Stimulated activated CD8-positive, alpha-beta memory T cell treated with anti-CD3 and anti-CD28 coated beads, Interleukin-12 subunit alpha, Interleukin-12 subunit beta, amount 100 ng/mL, for 1 hour (primary cell): ENCODE measurements at regions not wholly inside any gene's neighbourhood (a gene's known extent, or its start where the extent isn't known, plus 50 kb on each side); places are given as distances from the start of the nearest gene placed in this dataset.

Experiments
- DNase-seq: peaks from one replicate; pipeline ENCODE4 v3.0.0-alpha.2; 2020; ENCODE audit warnings: low read depth

GRCh38 chr3:22318325-22318724 is 567.3 kb upstream of the ZNF385D start:
- no peak for DNase-seq

DNA sequence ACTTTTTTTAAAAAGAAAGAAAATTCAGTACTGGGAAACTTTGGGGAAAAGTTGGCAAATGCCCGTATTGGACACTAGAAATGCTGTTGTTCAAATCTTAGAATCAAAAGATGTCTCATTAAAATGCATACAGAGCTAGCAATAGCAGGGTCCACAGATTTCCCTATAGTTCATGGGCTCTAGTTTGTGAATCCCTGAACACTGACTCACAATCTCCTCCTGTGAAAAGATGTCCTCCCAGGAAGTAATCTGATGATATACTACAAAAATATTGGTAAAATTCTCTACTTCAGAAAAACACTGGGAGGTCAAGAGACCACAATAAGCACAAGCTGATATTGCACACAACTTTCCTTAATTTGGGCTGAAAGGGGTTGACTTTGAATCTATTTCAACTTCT is 568.4 kb upstream of the ZNF385D start:
- DNase-seq: no peak

DNA sequence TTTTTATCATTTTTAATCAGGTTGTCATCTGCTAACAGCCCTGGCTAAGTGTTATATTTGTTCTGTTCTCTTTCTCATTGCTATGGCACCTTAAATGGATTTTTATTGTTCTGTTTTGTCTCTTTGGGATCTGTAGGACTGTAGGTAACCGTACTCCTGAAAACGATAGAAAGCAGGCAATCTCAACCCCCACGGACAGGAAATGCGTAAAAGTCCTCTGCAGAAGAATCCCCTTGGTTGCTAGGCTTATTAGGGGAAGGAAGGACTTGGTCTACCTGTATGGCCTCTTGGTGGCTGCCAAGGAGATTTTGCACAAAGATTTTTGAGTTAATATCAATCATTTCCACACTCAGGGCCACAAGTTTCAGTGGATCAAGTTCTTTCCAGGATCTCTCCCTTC is 571.9 kb upstream of the ZNF385D start:
- no peak for DNase-seq

- no peak for DNase-seq
Measured at GRCh38 chr3:22326305-22326704, 575.3 kb upstream of the ZNF385D start.

- no peak for DNase-seq
Measured at GRCh38 chr3:22334996-22335395, 584.0 kb upstream of the ZNF385D start.

- no peak for DNase-seq
Measured at GRCh38 chr3:22349215-22349851, 598.3 kb upstream of the ZNF385D start.

DNA sequence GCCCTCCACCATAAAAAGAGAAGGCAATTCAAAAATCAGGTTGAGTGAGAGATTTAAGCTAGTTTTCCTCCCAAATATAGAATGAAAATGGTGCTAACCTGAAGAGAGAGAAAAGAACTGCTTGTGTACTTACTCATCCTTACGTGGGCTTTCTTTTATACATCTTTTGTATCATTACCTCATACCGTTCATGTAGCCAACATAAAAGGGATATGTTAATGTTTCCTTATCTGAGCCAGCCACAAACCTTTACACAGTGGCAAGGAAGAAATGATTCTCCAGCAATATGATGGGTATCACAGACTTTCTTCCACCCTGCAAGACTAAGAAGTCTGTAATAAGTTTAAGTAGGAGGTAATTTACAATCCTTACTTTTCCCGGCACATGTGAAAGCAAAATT is 600.8 kb upstream of the ZNF385D start:
- DNase-seq: no peak

DNA sequence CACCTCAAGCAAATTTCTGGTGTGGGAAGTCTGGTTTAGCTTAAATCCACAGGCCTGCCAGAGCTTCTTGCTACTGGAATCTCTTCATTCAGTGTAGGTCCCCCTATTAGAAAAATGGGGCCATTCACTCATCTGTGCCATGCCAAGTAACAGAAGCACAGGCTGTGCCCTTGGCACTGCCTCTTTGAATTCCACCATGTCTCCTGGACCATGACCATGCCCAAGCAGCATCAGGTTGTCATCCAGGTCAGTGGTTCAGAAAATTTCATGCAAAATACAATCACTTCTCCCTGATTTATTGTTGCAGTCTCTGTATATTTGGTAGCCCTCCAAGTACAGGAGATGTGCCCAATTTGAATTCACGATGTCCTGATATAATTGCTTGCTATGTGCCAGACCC is 602.1 kb upstream of the ZNF385D start:
- no peak for DNase-seq

DNA sequence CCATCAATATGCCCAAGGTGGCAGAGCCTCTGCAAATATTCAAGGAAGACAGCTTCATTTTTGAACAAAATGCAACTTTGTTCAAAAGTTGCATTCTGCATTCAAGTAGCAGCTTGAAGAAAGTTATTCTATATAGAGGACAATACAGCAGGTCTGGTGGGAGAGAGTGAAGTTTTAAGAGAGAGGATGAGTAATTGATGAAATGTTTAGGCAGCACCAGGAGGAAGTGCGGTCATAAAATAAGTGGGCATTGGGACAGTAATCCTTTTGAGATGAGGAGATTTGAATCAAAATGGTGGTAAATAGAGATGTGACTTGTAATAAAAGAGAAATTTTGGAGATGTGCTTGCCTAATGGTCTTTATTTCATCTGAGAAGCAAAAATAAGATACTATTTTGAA is 607.3 kb upstream of the ZNF385D start:
- no peak for DNase-seq

DNA sequence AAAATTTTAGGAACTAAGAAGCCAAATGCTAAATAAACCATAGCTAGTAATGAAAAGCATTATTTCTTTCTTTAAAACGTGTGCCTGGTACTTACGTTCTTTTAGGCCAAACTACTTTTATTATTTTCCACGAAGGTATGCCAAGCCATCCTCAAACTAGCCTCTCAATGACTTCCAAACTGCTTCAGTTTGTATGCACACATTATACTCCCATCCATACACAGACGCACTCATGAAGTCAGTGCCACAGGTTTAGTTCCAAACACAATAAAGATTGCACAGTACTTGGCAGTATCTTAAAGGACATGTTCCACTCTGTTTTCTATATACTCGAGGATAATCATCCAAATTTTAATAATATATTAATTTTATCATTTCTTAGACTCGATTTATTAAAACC is 609.2 kb upstream of the ZNF385D start:
- no peak for DNase-seq

- no peak for DNase-seq
Measured at GRCh38 chr3:22360970-22361369, 610.0 kb upstream of the ZNF385D start.

DNA sequence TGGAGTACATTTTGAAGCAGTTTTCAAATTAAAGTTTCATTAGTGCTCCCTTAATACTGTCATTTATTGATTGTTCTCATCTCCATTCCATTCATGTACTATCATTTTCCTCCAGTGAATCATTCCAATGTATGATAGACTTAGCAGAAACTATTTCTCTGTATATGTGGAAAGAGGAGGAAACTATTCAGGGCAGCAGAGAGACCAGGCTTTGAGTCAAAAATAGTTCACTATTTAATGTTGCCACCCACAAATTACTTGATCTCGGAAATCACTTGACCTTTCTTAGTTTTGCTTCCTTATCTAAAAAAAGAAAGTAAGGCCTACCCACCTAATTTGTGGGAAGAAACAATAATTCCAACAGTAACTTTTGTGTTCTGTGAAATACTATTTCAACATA is 610.5 kb upstream of the ZNF385D start:
- DNase-seq: no peak

- DNase-seq: no peak
Measured at GRCh38 chr3:22364851-22365250, 613.8 kb upstream of the ZNF385D start.

GRCh38 chr3:22366781-22367180 is 615.8 kb upstream of the ZNF385D start:
- DNase-seq: no peak

DNA sequence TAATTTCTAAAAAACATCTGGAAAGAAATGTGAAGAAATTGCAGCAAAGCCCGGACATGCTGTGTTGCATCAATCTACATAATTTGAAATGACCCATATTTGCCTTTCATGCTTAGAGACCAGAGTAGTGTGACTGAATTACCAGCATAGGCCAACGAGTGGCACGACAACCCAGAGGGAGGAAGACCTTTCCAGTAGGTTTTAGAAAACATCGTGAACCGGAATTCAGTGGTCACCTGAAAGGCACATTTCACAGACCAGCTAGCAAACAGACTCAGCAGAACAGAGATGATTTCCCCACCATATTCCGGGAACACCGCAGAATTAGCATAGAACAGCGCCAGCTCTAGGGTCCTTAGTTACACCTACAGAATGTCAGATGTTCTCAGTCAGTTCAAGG is 620.0 kb upstream of the ZNF385D start:
- DNase-seq: no peak

GRCh38 chr3:22371607-22372291 is 620.7 kb upstream of the ZNF385D start:
- DNase-seq: no peak

DNA sequence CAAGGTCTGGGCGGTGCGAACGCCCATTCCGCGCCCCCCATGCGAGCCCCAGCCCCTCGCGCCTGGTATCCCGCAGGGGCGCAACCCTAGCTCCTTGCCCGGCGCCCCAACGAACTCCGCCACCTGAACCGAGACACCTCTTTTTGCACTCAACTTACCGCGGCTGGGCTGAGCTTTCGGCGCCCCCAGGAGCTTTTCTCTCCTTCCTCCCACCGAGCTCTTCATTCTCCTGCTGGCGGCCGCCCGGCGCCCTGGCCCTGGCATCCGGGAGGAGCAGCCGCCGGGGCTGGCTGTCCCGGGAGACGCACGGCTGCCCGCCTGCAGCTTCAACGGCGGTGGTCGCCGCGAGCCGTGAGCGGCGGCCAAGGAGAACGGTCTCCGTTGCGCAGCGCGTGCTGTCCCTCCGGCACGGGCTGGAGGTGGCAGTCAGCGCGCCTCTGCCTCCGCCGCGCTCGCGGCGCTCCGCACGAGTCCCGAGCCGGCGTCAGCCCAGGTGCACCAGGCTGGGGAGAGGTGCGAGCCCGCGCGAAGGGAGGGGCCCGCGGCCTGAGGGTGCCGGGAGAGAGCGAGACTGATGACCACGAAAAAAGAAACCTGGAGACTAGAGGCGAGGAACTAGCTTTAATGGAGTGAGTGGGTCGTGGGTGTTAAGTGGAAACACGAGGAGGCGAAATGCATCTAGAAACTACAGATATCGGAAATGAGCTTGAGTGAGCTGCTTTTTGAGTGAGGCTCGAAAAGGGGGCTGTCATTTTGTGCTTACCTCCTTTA is 621.5 kb upstream of the ZNF385D start:
- DNase-seq: no peak

DNA sequence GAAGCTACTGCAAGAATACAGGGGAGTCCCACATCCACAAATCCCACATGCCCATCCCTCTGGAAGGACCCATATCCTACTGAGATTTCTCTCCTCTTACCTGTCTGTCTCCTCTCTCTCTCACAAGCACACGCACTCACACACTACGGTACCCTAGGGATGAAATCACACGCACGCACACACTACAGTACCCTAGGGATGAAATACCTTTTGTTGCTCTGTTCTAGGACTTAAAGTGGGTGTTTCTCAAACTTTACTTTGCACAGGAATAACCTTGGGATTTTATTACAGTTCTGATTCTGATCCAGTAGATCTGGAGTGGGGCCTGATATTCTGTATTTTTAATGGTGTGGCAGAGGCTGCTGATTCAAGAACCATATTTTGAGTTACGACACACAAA is 622.2 kb upstream of the ZNF385D start:
- no peak for DNase-seq

DNA sequence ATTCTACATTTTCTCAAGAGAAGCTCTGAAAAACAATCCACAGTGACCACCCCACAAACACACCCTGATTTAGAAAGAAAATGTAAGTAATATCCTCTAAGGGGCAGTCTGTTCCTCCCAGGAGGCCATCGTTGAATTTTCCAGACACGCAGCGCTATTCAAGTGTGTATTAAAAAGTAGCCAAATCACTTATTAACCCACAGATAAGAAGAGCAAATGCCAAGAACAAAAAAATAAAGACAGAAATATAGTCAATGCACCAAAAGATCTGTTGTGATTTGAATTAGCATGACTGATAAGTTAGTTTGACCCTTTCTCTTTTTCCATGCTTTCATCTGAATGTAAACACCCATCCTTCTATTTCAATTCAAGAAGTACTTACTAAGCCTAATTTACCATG is 622.8 kb upstream of the ZNF385D start:
- no peak for DNase-seq

- no peak for DNase-seq
Measured at GRCh38 chr3:22377421-22377820, 626.4 kb upstream of the ZNF385D start.

DNA sequence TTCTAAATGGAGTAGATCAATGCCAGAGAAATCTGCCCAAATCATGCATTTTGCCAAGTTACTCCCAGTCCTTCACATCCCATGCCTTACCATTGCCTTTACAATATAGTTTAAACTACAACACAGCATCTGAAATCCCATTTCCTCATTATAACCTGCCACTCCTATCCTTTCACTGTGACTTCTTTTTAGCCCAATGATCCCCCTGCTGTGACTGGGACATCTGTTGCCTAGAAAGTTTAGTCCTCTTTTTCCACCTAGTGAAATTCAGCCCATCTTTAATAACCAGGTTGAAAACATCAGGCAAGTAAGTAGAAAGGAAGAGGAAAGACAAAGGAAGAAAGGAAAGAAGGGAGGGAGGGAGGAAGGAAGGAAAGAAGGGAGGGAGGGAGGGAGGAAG is 627.9 kb upstream of the ZNF385D start:
- no peak for DNase-seq

DNA sequence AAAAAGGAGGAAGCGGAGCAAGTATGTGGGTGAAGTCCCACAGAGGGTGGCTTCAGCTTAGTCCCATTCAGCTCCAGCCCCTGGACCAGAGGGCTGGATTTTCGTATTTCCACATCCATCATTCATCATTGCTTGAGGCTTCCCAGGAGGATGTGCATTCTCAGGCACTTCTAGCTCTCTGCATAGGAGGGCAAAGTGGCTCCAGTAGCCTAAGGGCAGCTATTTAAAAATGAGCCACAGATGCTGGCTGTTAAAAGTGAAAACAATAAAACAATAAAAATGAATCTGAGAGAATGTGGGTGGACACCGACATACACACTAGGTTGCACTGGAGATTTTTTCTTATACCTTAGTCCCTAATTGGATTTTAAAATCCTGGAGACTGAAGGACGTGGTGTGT is 629.2 kb upstream of the ZNF385D start:
- DNase-seq: no peak

- DNase-seq: peak; percentile 4
Measured at GRCh38 chr3:22381564-22381963, 630.6 kb upstream of the ZNF385D start.
